Mesenchymal stem cell (in vitro differentiated cells and primary cell): ENCODE measurements at regions not wholly inside any gene's neighbourhood (a gene's known extent, or its start where the extent isn't known, plus 50 kb on each side); places are given as distances from the start of the nearest gene placed in this dataset.

ENCODE experiments used
- DNase-seq: peaks from one replicate; pipeline ENCODE4 v3.0.0-alpha.2; 2013
- H2AFZ ChIP-seq: one replicate; pipeline ENCODE4 v1.6.1; 2013; ENCODE audit warnings: low read depth, mild to moderate bottlenecking, control low read depth, inconsistent platforms, low read length, moderate library complexity
- H2AK5ac ChIP-seq: 2 replicates; pipeline ENCODE4 v1.6.1; 2013; ENCODE audit warnings: low read length, moderate library complexity, mild to moderate bottlenecking, inconsistent platforms; ENCODE audit not compliant: severe bottlenecking
- H2BK120ac ChIP-seq: one replicate; pipeline ENCODE4 v1.6.1; 2013; ENCODE audit warnings: low read depth, mild to moderate bottlenecking, inconsistent platforms, low read length, moderate library complexity
- H2BK12ac ChIP-seq, 2 experiments: one replicate each; pipeline ENCODE4 v1.6.1; 2013; ENCODE audit warnings: inconsistent platforms in 2 of 2, low read length in 2 of 2, mild to moderate bottlenecking in 2 of 2, moderate library complexity in 2 of 2, control low read depth in 1 of 2
- H2BK15ac ChIP-seq: one replicate; pipeline ENCODE4 v1.6.1; 2013; ENCODE audit warnings: mild to moderate bottlenecking, low read depth, inconsistent platforms; ENCODE audit not compliant: poor library complexity, severe bottlenecking
- H2BK5ac ChIP-seq: 2 replicates; pipeline ENCODE4 v1.6.1; 2013; ENCODE audit warnings: low read depth, mild to moderate bottlenecking, low read length, control low read depth, inconsistent platforms; ENCODE audit not compliant: poor library complexity, severe bottlenecking
- H3K14ac ChIP-seq, 2 experiments: one replicate each; pipeline ENCODE4 v1.6.1; 2013; ENCODE audit warnings: inconsistent platforms in 2 of 2, low read length in 2 of 2, control low read depth in 1 of 2, mild to moderate bottlenecking in 1 of 2, moderate library complexity in 1 of 2
- H3K18ac ChIP-seq, 2 experiments: one replicate each; pipeline ENCODE4 v1.6.1; 2013; ENCODE audit warnings: inconsistent platforms in 2 of 2, low read length in 2 of 2, control low read depth in 1 of 2, low read depth in 1 of 2, mild to moderate bottlenecking in 1 of 2
- H3K23ac ChIP-seq, 2 experiments: one replicate each; pipeline ENCODE4 v1.6.1; 2013; ENCODE audit warnings: inconsistent platforms in 2 of 2, low read length in 2 of 2, mild to moderate bottlenecking in 2 of 2, moderate library complexity in 2 of 2, control low read depth in 1 of 2
- H3K27ac ChIP-seq: 2 replicates; pipeline ENCODE4 v1.5.1; 2013; ENCODE audit warnings: mild to moderate bottlenecking, moderate library complexity, low read length, control low read depth, inconsistent platforms; ENCODE audit not compliant: poor library complexity, severe bottlenecking
- H3K27me3 ChIP-seq, 2 experiments: 2 replicates each; pipeline versions ENCODE4 v1.6.1 to v1.7.0; 2013; ENCODE audit warnings: low read length in 2 of 2, mild to moderate bottlenecking in 2 of 2, moderate library complexity in 2 of 2, control low read depth in 1 of 2, inconsistent platforms in 1 of 2; ENCODE audit not compliant: control insufficient read depth in 1 of 2, insufficient read depth in 1 of 2
- H3K36me3 ChIP-seq, 2 experiments: 2 replicates each; pipeline versions ENCODE4 v1.6.1 to v1.7.0; 2013; ENCODE audit warnings: low read length in 2 of 2, control low read depth in 1 of 2, inconsistent platforms in 1 of 2, low read depth in 1 of 2, mild to moderate bottlenecking in 1 of 2; ENCODE audit not compliant: insufficient read depth in 2 of 2, control insufficient read depth in 1 of 2
- H3K4ac ChIP-seq, 2 experiments: one replicate each; pipeline ENCODE4 v1.6.1; 2013; ENCODE audit warnings: inconsistent platforms in 2 of 2, low read length in 2 of 2, mild to moderate bottlenecking in 2 of 2, moderate library complexity in 2 of 2, control low read depth in 1 of 2, low read depth in 1 of 2
- H3K4me1 ChIP-seq: 2 replicates; pipeline ENCODE4 v1.6.1; 2013; ENCODE audit warnings: low read depth, low read length, control low read depth; ENCODE audit not compliant: control insufficient read depth, insufficient read depth
- H3K4me2 ChIP-seq: 2 replicates; pipeline ENCODE4 v1.6.1; 2013; ENCODE audit warnings: low read length, mild to moderate bottlenecking, inconsistent platforms; ENCODE audit not compliant: poor library complexity, severe bottlenecking
- H3K4me3 ChIP-seq, 2 experiments: 2 replicates each; pipeline versions ENCODE4 v1.5.1 to v1.7.0; 2013; ENCODE audit warnings: low read length in 2 of 2, mild to moderate bottlenecking in 2 of 2, control low read depth in 1 of 2, low read depth in 1 of 2; ENCODE audit not compliant: insufficient read depth in 1 of 2
- H3K79me1 ChIP-seq: replicated peaks from 2 replicates; pipeline ENCODE4 v1.6.1; 2013; ENCODE audit warnings: mild to moderate bottlenecking, control low read depth, low read length, inconsistent platforms; ENCODE audit not compliant: poor library complexity, severe bottlenecking
- H3K9ac ChIP-seq: 2 replicates; pipeline ENCODE4 v1.7.0; 2013; ENCODE audit warnings: mild to moderate bottlenecking, low read length, moderate library complexity
- H3K9me3 ChIP-seq: 2 replicates; pipeline ENCODE4 v1.7.0; 2013; ENCODE audit warnings: mild to moderate bottlenecking, low read length; ENCODE audit not compliant: control insufficient read depth
- H4K8ac ChIP-seq: one replicate; pipeline ENCODE4 v1.6.1; 2013; ENCODE audit warnings: inconsistent platforms, mild to moderate bottlenecking, low read length, moderate library complexity
- H4K91ac ChIP-seq: one replicate; pipeline ENCODE4 v1.6.1; 2013; ENCODE audit warnings: mild to moderate bottlenecking, low read length, inconsistent platforms
- WGBS: methylation state at CpG from one replicate; pipeline ENCODE4 v1.1.7; 2013; ENCODE audit warnings: mixed read lengths; 5-methylcytosine and 5-hydroxymethylcytosine counted together

- Histone ChIP-seq H3K23ac (no peak overlapping the region), H3K79me1 (no peaks in the 10 kb centered on the region), H2BK5ac (no peak overlapping the region), H3K18ac (no peak overlapping the region), H3K4me3 (no peak overlapping the region), H3K9me3 (no peaks in the 10 kb centered on the region), H2BK15ac (no peak overlapping the region), H2AFZ (no peak overlapping the region), H3K14ac (no peak overlapping the region), H3K4ac (no peak overlapping the region), H4K91ac (no peak overlapping the region), H3K4me2 (no peak overlapping the region), H3K36me3 (no peaks in the 10 kb centered on the region), H2BK120ac (no peak overlapping the region), H4K8ac (no peak overlapping the region), H2BK12ac (peak overlapping the region in 1 of 2 experiments; percentile 57), H3K9ac (no peak overlapping the region), H3K27ac (no peak overlapping the region), H3K27me3 (no peaks in the 10 kb centered on the region), H2AK5ac (no peak overlapping the region), H3K4me1 (no peaks in the 10 kb centered on the region)
- 97% methylated on average over 4 of the region's 5 CpGs for WGBS
- DNase-seq, result no peak
Observed at GRCh38 chr13:44807449-44808034, 181.7 kb downstream of the NUFIP1 start.

- H3K4me1 ChIP-seq, result peaks cover 2% of the 10 kb centered on the region
- H2AFZ ChIP-seq, result no peak overlapping the region
- no peak overlapping the region for H2BK15ac ChIP-seq
- H3K4me3 ChIP-seq, result no peak overlapping the region
- 98% methylated on average over 10 of the region's 10 CpGs for WGBS
- no peak overlapping the region for H2BK120ac ChIP-seq
- no peak overlapping the region for H4K8ac ChIP-seq
- H3K14ac ChIP-seq, result no peak overlapping the region
- H3K27me3 ChIP-seq, result no peaks in the 10 kb centered on the region
- no peak overlapping the region for H3K4me2 ChIP-seq
- H3K23ac ChIP-seq, result no peak overlapping the region
- H3K9me3 ChIP-seq, result no peaks in the 10 kb centered on the region
- H2BK12ac ChIP-seq, result no peak overlapping the region
- H4K91ac ChIP-seq, result no peak overlapping the region
- DNase-seq, result no peak
- H3K79me1 ChIP-seq, result no peaks in the 10 kb centered on the region
- no peaks in the 10 kb centered on the region for H3K36me3 ChIP-seq
- H3K9ac ChIP-seq, result no peak overlapping the region
- no peak overlapping the region for H3K18ac ChIP-seq
- no peak overlapping the region for H3K4ac ChIP-seq
- H3K27ac ChIP-seq, result no peak overlapping the region
- H2AK5ac ChIP-seq, result no peak overlapping the region
- H2BK5ac ChIP-seq, result no peak overlapping the region
Observed at GRCh38 chr13:44806826-44807225, 182.4 kb downstream of the NUFIP1 start.

GRCh38 chr13:44805585-44805984, 183.7 kb downstream of the NUFIP1 start:
- H3K27me3 ChIP-seq, result no peaks in the 10 kb centered on the region
- WGBS, result 95% methylated on average over 4 of the region's 5 CpGs
- no peaks in the 10 kb centered on the region for H3K9me3 ChIP-seq
- H2BK12ac ChIP-seq, result no peak overlapping the region
- no peak overlapping the region for H2BK120ac ChIP-seq
- no peak overlapping the region for H2AK5ac ChIP-seq
- H3K18ac ChIP-seq, result no peak overlapping the region
- H3K27ac ChIP-seq, result no peak overlapping the region
- H3K36me3 ChIP-seq, result no peaks in the 10 kb centered on the region
- H3K4me3 ChIP-seq, result no peak overlapping the region
- no peak overlapping the region for H3K14ac ChIP-seq
- H3K23ac ChIP-seq, result no peak overlapping the region
- H3K4me2 ChIP-seq, result no peak overlapping the region
- H4K91ac ChIP-seq, result no peak overlapping the region
- no peak overlapping the region for H4K8ac ChIP-seq
- H2BK15ac ChIP-seq, result no peak overlapping the region
- peaks cover 2% of the 10 kb centered on the region for H3K4me1 ChIP-seq
- no peak for DNase-seq
- no peak overlapping the region for H2AFZ ChIP-seq
- no peak overlapping the region for H3K9ac ChIP-seq
- H3K79me1 ChIP-seq, result no peaks in the 10 kb centered on the region
- no peak overlapping the region for H3K4ac ChIP-seq
- no peak overlapping the region for H2BK5ac ChIP-seq

- H3K27me3 ChIP-seq, result no peaks in the 10 kb centered on the region
- H4K8ac ChIP-seq, result no peak overlapping the region
- no peak overlapping the region for H3K23ac ChIP-seq
- no peak overlapping the region for H2AFZ ChIP-seq
- no peak overlapping the region for H3K4me3 ChIP-seq
- no peaks in the 10 kb centered on the region for H3K36me3 ChIP-seq
- no peak overlapping the region for H2BK120ac ChIP-seq
- H3K14ac ChIP-seq, result no peak overlapping the region
- H4K91ac ChIP-seq, result no peak overlapping the region
- no peaks in the 10 kb centered on the region for H3K9me3 ChIP-seq
- H3K79me1 ChIP-seq, result no peaks in the 10 kb centered on the region
- H3K4ac ChIP-seq, result no peak overlapping the region
- H3K18ac ChIP-seq, result peak overlapping the region in 1 of 2 experiments; percentile 78
- no peak overlapping the region for H2BK12ac ChIP-seq
- no peak overlapping the region for H2AK5ac ChIP-seq
- H2BK15ac ChIP-seq, result no peak overlapping the region
- no peak for DNase-seq
- no peak overlapping the region for H3K4me2 ChIP-seq
- H3K4me1 ChIP-seq, result peaks cover 2% of the 10 kb centered on the region
- no peak overlapping the region for H2BK5ac ChIP-seq
- H3K27ac ChIP-seq, result no peak overlapping the region
- no peak overlapping the region for H3K9ac ChIP-seq
- WGBS, result 87% methylated on average over 4 of the region's 4 CpGs
Observed at GRCh38 chr13:44803390-44803789, 185.9 kb downstream of the NUFIP1 start.
